HEK293 (cell line): ENCODE measurements at regions not wholly inside any gene's neighbourhood (a gene's known extent, or its start where the extent isn't known, plus 50 kb on each side); places are given as distances from the start of the nearest gene placed in this dataset.

Experiments
- CTCF ChIA-PET: fragments of 350-600 bp; formaldehyde crosslinking; extraction: SDS; loops from one replicate; lab custom pipeline; 2021; ENCODE audit warnings: antibody characterized with exemption; lab: Yijun Ruan, JAX
- POLR2A ChIA-PET: fragments of 300-600 bp; formaldehyde crosslinking; extraction: SDS; loops from one replicate; lab custom pipeline; 2020; ENCODE audit warnings: antibody characterized with exemption, inconsistent platforms; lab: Yijun Ruan, JAX
- H3K27ac ChIP-seq: fragments of 200-500 bp; sonication (Bioruptor generic); 2 replicates; pipeline ENCODE4 v1.5.1; 2014; ENCODE audit warnings: low read depth, low read length, control low read depth, inconsistent platforms; ENCODE audit errors: extremely low read depth
- H3K36me3 ChIP-seq, 2 experiments: fragments of 200-500 bp in 1 of 2; sonication (Bioruptor generic) in 1 of 2; 1 replicate in 1 of 2; 2 replicates in 1 of 2; pipeline ENCODE4 v1.5.1; 2014 to 2017; ENCODE audit warnings: inconsistent platforms in 2 of 2, low read length in 2 of 2; ENCODE audit not compliant: control insufficient read depth in 2 of 2, insufficient read depth in 1 of 2
- H3K4me1 ChIP-seq: fragments of 200-500 bp; sonication (Bioruptor generic); 2 replicates; pipeline ENCODE4 v1.5.1; 2014; ENCODE audit warnings: mild to moderate bottlenecking, low read length, inconsistent platforms; ENCODE audit not compliant: control insufficient read depth, insufficient read depth
- H3K4me3 ChIP-seq: 2 replicates; pipeline ENCODE4 v1.5.1; 2011; ENCODE audit warnings: low read depth, mild to moderate bottlenecking, control low read depth, low read length, moderate library complexity
- H3K9me3 ChIP-seq: fragments of 200-500 bp; sonication (Bioruptor generic); 2 replicates; pipeline ENCODE4 v1.5.1; 2014; ENCODE audit warnings: low read depth, low read length, inconsistent platforms; ENCODE audit not compliant: control insufficient read depth, insufficient read depth
- GLIS1 ChIP-seq: fragments of 450-650 bp; formaldehyde crosslinking; IDR thresholded peaks from 2 replicates; pipeline ENCODE4 v1.5.1; 2016; ENCODE audit warnings: missing biosample characterization, missing genetic modification characterization
- KLF7 ChIP-seq: fragments of 450-650 bp; formaldehyde crosslinking; IDR thresholded peaks from 2 replicates; pipeline ENCODE4 v1.5.1; 2016; ENCODE audit warnings: missing biosample characterization, missing genetic modification characterization, borderline replicate concordance
- KLF9 ChIP-seq: fragments of 450-650 bp; formaldehyde crosslinking; IDR thresholded peaks from 2 replicates; pipeline ENCODE4 v1.5.1; 2016; ENCODE audit warnings: missing biosample characterization, missing genetic modification characterization, low read depth
- PRDM1 ChIP-seq: fragments of 450-650 bp; formaldehyde crosslinking; IDR thresholded peaks from 2 replicates; pipeline ENCODE4; 2016; ENCODE audit warnings: missing biosample characterization, missing genetic modification characterization
- PRDM10 ChIP-seq: fragments of 450-650 bp; formaldehyde crosslinking; IDR thresholded peaks from 2 replicates; pipeline ENCODE4 v1.5.1; 2016; ENCODE audit warnings: missing biosample characterization, missing genetic modification characterization
- RBAK ChIP-seq: fragments of 450-650 bp; formaldehyde crosslinking; IDR thresholded peaks from 2 replicates; pipeline ENCODE4 v1.5.1; 2016; ENCODE audit warnings: missing biosample characterization, missing genetic modification characterization
- YY1 ChIP-seq: fragments of 450-650 bp; formaldehyde crosslinking; IDR thresholded peaks from 2 replicates; pipeline ENCODE4 v1.5.1; 2018; ENCODE audit warnings: missing biosample characterization, missing genetic modification characterization
- ZFP3 ChIP-seq: fragments of 450-650 bp; formaldehyde crosslinking; IDR thresholded peaks from 2 replicates; pipeline ENCODE4 v1.5.1; 2016; ENCODE audit warnings: low read depth, missing biosample characterization, missing genetic modification characterization
- ZFP69B ChIP-seq: fragments of 450-650 bp; formaldehyde crosslinking; IDR thresholded peaks from 2 replicates; pipeline ENCODE4 v1.5.1; 2016; ENCODE audit warnings: missing biosample characterization, missing genetic modification characterization
- ZNF112 ChIP-seq: fragments of 450-650 bp; formaldehyde crosslinking; IDR thresholded peaks from 2 replicates; pipeline ENCODE4 v1.5.0; 2017; ENCODE audit warnings: missing biosample characterization, missing genetic modification characterization
- ZNF133 ChIP-seq: fragments of 450-650 bp; formaldehyde crosslinking; IDR thresholded peaks from 2 replicates; pipeline ENCODE4 v1.5.1; 2016; ENCODE audit warnings: missing biosample characterization, missing genetic modification characterization
- ZNF157 ChIP-seq: fragments of 450-650 bp; formaldehyde crosslinking; IDR thresholded peaks from 2 replicates; pipeline ENCODE4 v1.5.1; 2016; ENCODE audit warnings: missing biosample characterization, missing genetic modification characterization
- ZNF202 ChIP-seq: fragments of 450-650 bp; formaldehyde crosslinking; IDR thresholded peaks from 2 replicates; pipeline ENCODE4 v1.5.1; 2016; ENCODE audit warnings: missing biosample characterization, missing genetic modification characterization, borderline replicate concordance
- ZNF239 ChIP-seq: fragments of 450-650 bp; formaldehyde crosslinking; IDR thresholded peaks from 2 replicates; pipeline ENCODE4 v1.5.1; 2016; ENCODE audit warnings: missing biosample characterization, missing genetic modification characterization
- ZNF37A ChIP-seq: fragments of 450-650 bp; IDR thresholded peaks from 2 replicates; pipeline ENCODE4 v1.5.1; 2018; ENCODE audit warnings: missing biosample characterization, missing genetic modification characterization
- ZNF423 ChIP-seq: fragments of 450-650 bp; formaldehyde crosslinking; IDR thresholded peaks from 2 replicates; pipeline ENCODE4 v1.5.1; 2016; ENCODE audit warnings: missing biosample characterization, missing genetic modification characterization
- ZNF510 ChIP-seq: fragments of 450-650 bp; formaldehyde crosslinking; IDR thresholded peaks from 2 replicates; pipeline ENCODE4 v1.5.1; 2018; ENCODE audit warnings: mild to moderate bottlenecking, missing genetic modification characterization, missing biosample characterization; ENCODE audit not compliant: insufficient replicate concordance
- ZNF544 ChIP-seq: fragments of 450-650 bp; formaldehyde crosslinking; IDR thresholded peaks from 2 replicates; pipeline ENCODE4 v1.5.0; 2017; ENCODE audit warnings: missing biosample characterization, missing genetic modification characterization
- ZNF660 ChIP-seq: fragments of 450-650 bp; IDR thresholded peaks from 2 replicates; pipeline ENCODE4 v1.5.1; 2018; ENCODE audit warnings: missing biosample characterization, mild to moderate bottlenecking, missing genetic modification characterization
- ZNF776 ChIP-seq: fragments of 450-650 bp; formaldehyde crosslinking; IDR thresholded peaks from 2 replicates; pipeline ENCODE4 v1.5.0; 2017; ENCODE audit warnings: missing biosample characterization, missing genetic modification characterization, borderline replicate concordance
- TF ChIP-seq, protein P1 (sequence below): fragments of 450-650 bp; formaldehyde crosslinking; IDR thresholded peaks from 2 replicates; pipeline ENCODE4 v1.5.1; 2016; ENCODE audit warnings: missing biosample characterization, missing genetic modification characterization
- TF ChIP-seq, protein P2 (sequence below): fragments of 450-650 bp; formaldehyde crosslinking; IDR thresholded peaks from 2 replicates; pipeline ENCODE4 v1.5.1; 2016; ENCODE audit warnings: missing biosample characterization, missing genetic modification characterization
- TF ChIP-seq, protein P3 (sequence below): fragments of 450-650 bp; formaldehyde crosslinking; IDR thresholded peaks from 2 replicates; pipeline ENCODE4 v1.5.1; 2016; ENCODE audit warnings: missing biosample characterization, missing genetic modification characterization

- TF ChIP-seq ZNF510 (tag by site-specific recombination) (no peak), YY1 (tag by site-specific recombination) (no peak), ZNF239 (no peak)
Measured at GRCh38 chr13:52936806-52937205, 88.4 kb upstream of the PCDH8 start (continued).

DNA sequence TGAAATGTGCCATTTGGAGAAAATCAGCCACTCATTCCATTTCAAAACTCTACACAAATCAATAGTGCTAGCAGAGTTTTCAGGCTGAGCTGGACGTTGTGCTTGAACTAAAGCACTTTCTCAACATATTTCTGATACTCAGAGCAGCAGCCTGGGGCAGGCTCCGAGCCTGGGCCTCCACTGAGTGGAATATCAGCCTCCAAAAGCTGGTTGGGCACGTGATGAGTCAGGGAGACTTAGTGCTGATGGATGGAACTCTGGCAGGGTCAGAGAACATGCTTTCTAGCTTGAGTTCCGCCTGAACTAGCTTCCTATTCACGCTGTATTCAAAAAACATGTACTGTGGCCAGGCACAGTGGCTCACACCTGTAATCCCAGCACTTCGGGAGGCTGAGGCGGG lies 85.8 kb upstream of the PCDH8 start:
- no peak overlapping the region for H3K4me3 ChIP-seq
- no peaks in the 10 kb centered on the region for H3K9me3 ChIP-seq
- CTCF ChIA-PET, result no interaction called here
- H3K4me1 ChIP-seq, result no peaks in the 10 kb centered on the region
- H3K27ac ChIP-seq, result no peak overlapping the region
- POLR2A ChIA-PET, result no interaction called here
- TF ChIP-seq ZNF202 (tag by site-specific recombination) (no peak), KLF9 (tag by site-specific recombination) (no peak), ZNF423 (tag by site-specific recombination) (no peak), ZNF776 (no peak), ZNF133 (tag by site-specific recombination) (no peak), ZNF157 (no peak), RBAK (no peak)
- TF ChIP-seq, protein P1, sequence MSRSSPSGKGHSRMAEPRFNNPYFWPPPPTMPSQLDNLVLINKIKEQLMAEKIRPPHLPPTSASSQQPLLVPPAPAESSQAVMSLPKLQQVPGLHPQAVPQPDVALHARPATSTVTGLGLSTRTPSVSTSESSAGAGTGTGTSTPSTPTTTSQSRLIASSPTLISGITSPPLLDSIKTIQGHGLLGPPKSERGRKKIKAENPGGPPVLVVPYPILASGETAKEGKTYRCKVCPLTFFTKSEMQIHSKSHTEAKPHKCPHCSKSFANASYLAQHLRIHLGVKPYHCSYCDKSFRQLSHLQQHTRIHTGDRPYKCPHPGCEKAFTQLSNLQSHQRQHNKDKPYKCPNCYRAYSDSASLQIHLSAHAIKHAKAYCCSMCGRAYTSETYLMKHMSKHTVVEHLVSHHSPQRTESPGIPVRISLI (tag by site-specific recombination), result no peak
- TF ChIP-seq, protein P2, sequence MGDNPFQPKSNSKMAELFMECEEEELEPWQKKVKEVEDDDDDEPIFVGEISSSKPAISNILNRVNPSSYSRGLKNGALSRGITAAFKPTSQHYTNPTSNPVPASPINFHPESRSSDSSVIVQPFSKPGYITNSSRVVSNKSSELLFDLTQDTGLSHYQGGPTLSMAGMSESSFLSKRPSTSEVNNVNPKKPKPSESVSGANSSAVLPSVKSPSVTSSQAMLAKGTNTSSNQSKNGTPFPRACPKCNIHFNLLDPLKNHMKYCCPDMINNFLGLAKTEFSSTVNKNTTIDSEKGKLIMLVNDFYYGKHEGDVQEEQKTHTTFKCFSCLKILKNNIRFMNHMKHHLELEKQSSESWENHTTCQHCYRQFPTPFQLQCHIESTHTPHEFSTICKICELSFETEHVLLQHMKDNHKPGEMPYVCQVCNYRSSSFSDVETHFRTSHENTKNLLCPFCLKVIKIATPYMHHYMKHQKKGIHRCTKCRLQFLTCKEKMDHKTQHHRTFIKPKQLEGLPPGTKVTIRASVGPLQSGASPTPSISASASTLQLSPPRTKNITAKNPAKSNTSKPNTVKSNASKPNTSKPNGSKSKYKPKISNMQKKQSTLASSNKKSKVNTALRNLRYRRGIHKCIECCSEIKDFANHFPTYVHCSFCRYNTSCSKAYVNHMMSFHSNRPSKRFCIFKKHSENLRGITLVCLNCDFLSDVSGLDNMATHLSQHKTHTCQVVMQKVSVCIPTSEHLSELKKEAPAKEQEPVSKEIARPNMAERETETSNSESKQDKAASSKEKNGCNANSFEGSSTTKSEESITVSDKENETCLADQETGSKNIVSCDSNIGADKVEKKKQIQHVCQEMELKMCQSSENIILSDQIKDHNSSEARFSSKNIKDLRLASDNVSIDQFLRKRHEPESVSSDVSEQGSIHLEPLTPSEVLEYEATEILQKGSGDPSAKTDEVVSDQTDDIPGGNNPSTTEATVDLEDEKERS, result no peak
- no peaks in the 10 kb centered on the region for H3K36me3 ChIP-seq

- H3K27ac ChIP-seq, result no peak overlapping the region
- H3K4me3 ChIP-seq, result no peak overlapping the region
- no peaks in the 10 kb centered on the region for H3K9me3 ChIP-seq
- no peaks in the 10 kb centered on the region for H3K4me1 ChIP-seq
- no peaks in the 10 kb centered on the region for H3K36me3 ChIP-seq
- ChIA-PET POLR2A (no interaction called here), CTCF (no interaction called here)
- TF ChIP-seq ZNF544 (no peak), KLF7 (tag by site-specific recombination) (no peak), ZFP3 (tag by site-specific recombination) (no peak), ZNF37A (tag by site-specific recombination) (no peak), ZFP69B (tag by site-specific recombination) (no peak), PRDM10 (tag by site-specific recombination) (no peak), PRDM1 (tag by site-specific recombination) (no peak), GLIS1 (tag by site-specific recombination) (no peak), ZNF660 (tag by site-specific recombination) (no peak), ZNF112 (tag by site-specific recombination) (no peak)
- TF ChIP-seq, protein P3, sequence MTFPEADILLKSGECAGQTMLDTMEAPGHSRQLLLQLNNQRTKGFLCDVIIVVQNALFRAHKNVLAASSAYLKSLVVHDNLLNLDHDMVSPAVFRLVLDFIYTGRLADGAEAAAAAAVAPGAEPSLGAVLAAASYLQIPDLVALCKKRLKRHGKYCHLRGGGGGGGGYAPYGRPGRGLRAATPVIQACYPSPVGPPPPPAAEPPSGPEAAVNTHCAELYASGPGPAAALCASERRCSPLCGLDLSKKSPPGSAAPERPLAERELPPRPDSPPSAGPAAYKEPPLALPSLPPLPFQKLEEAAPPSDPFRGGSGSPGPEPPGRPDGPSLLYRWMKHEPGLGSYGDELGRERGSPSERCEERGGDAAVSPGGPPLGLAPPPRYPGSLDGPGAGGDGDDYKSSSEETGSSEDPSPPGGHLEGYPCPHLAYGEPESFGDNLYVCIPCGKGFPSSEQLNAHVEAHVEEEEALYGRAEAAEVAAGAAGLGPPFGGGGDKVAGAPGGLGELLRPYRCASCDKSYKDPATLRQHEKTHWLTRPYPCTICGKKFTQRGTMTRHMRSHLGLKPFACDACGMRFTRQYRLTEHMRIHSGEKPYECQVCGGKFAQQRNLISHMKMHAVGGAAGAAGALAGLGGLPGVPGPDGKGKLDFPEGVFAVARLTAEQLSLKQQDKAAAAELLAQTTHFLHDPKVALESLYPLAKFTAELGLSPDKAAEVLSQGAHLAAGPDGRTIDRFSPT (tag by site-specific recombination), result no peak
Measured at GRCh38 chr13:52933547-52934210, 85.2 kb upstream of the PCDH8 start.
